ENCODE measurements at regions not wholly inside any gene's neighbourhood (a gene's known extent, or its start where the extent isn't known, plus 50 kb on each side); places are given as distances from the start of the nearest gene placed in this dataset.
"Not testable (repeated sequence)": the region's sequence is repeated elsewhere in the genome, so short reads cannot be mapped to it uniquely, and the experiment has no call there.

GRCh38 chr13:89514534-89515312 is 1832.8 kb upstream of the MIR17HG start:
- no peak overlapping the region for H3K4me2 ChIP-seq (ENCODE audit: low read length)
- no peaks in the 10 kb centered on the region for H3K27me3 ChIP-seq (ENCODE audit: control insufficient read depth, insufficient read depth, low read length)
- no peak overlapping the region for H3K9ac ChIP-seq
- H3K36me3 ChIP-seq (ENCODE audit: control insufficient read depth, insufficient read depth, low read length): no peaks in the 10 kb centered on the region
- H3K9me3 ChIP-seq (ENCODE audit: control insufficient read depth, low read length): no peaks in the 10 kb centered on the region
- no peaks in the 10 kb centered on the region for H3K4me1 ChIP-seq
- H3K27ac ChIP-seq: no peak overlapping the region
- no peak overlapping the region for H2AFZ ChIP-seq
- TF ChIP-seq CTCF (IDR thresholded peaks at IDR 0.05): no peak
- H3K4me3 ChIP-seq (ENCODE audit: low read depth, low read length): no peak overlapping the region
- H3K79me2 ChIP-seq: no peaks in the 10 kb centered on the region

GRCh38 chr13:89515948-89516347 is 1831.5 kb upstream of the MIR17HG start:
- Histone ChIP-seq H2AFZ (no peak overlapping the region), H3K9me3 (ENCODE audit: control insufficient read depth, low read length) (no peaks in the 10 kb centered on the region), H3K4me1 (no peaks in the 10 kb centered on the region), H3K4me3 (ENCODE audit: low read depth, low read length) (no peak overlapping the region), H3K4me2 (ENCODE audit: low read length) (no peak overlapping the region), H3K36me3 (ENCODE audit: control insufficient read depth, insufficient read depth, low read length) (no peaks in the 10 kb centered on the region), H3K27me3 (ENCODE audit: control insufficient read depth, insufficient read depth, low read length) (no peaks in the 10 kb centered on the region), H3K27ac (no peak overlapping the region), H3K79me2 (no peaks in the 10 kb centered on the region), H3K9ac (no peak overlapping the region)
- no peak for TF ChIP-seq CTCF (IDR thresholded peaks at IDR 0.05)

- Histone ChIP-seq H3K4me2 (ENCODE audit: low read length) (no peak overlapping the region), H3K27me3 (ENCODE audit: control insufficient read depth, insufficient read depth, low read length) (no peaks in the 10 kb centered on the region), H3K36me3 (ENCODE audit: control insufficient read depth, insufficient read depth, low read length) (no peaks in the 10 kb centered on the region), H3K27ac (no peak overlapping the region), H3K79me2 (no peaks in the 10 kb centered on the region), H3K9me3 (ENCODE audit: control insufficient read depth, low read length) (no peaks in the 10 kb centered on the region), H3K4me1 (no peaks in the 10 kb centered on the region), H2AFZ (no peak overlapping the region), H3K4me3 (ENCODE audit: low read depth, low read length) (no peak overlapping the region), H3K9ac (no peak overlapping the region)
- no peak for TF ChIP-seq CTCF (IDR thresholded peaks at IDR 0.05)
Measured at GRCh38 chr13:89518289-89519077, 1829.0 kb upstream of the MIR17HG start.

- Histone ChIP-seq H3K27ac (no peak overlapping the region), H3K79me2 (no peaks in the 10 kb centered on the region), H3K4me3 (ENCODE audit: low read depth, low read length) (no peak overlapping the region), H3K36me3 (ENCODE audit: control insufficient read depth, insufficient read depth, low read length) (no peaks in the 10 kb centered on the region), H3K4me2 (ENCODE audit: low read length) (no peak overlapping the region), H2AFZ (no peak overlapping the region), H3K27me3 (ENCODE audit: control insufficient read depth, insufficient read depth, low read length) (no peaks in the 10 kb centered on the region), H3K9ac (no peak overlapping the region), H3K9me3 (ENCODE audit: control insufficient read depth, low read length) (no peaks in the 10 kb centered on the region), H3K4me1 (no peaks in the 10 kb centered on the region)
- no peak for TF ChIP-seq CTCF (IDR thresholded peaks at IDR 0.05)
Measured at GRCh38 chr13:89520468-89520867, 1827.0 kb upstream of the MIR17HG start.

GRCh38 chr13:89521672-89522071 is 1825.8 kb upstream of the MIR17HG start:
- not testable (repeated sequence) for H3K9ac ChIP-seq; H3K36me3 ChIP-seq (ENCODE audit: control insufficient read depth, insufficient read depth, low read length); H3K4me1 ChIP-seq; H3K79me2 ChIP-seq; H3K27me3 ChIP-seq (ENCODE audit: control insufficient read depth, insufficient read depth, low read length); H2AFZ ChIP-seq; H3K4me3 ChIP-seq (ENCODE audit: low read depth, low read length); H3K4me2 ChIP-seq (ENCODE audit: low read length); H3K9me3 ChIP-seq (ENCODE audit: control insufficient read depth, low read length); H3K27ac ChIP-seq

Data from parathyroid adenoma (tissue), 2 donors.